IPS DF 6.9 (cell line): ENCODE measurements at regions not wholly inside any gene's neighbourhood (a gene's known extent, or its start where the extent isn't known, plus 50 kb on each side); places are given as distances from the start of the nearest gene placed in this dataset.

Experiments used
- DNase-seq: peaks from one replicate; pipeline ENCODE4 v3.0.0-alpha.2; 2013; ENCODE audit warnings: low read depth, low spot score
- H3K27ac ChIP-seq: one replicate; pipeline ENCODE4 v1.5.1; 2013; ENCODE audit warnings: low read length, control low read depth
- H3K27me3 ChIP-seq: 2 replicates; pipeline ENCODE4 v1.6.1; 2013; ENCODE audit warnings: mild to moderate bottlenecking, low read length; ENCODE audit not compliant: control insufficient read depth, insufficient read depth
- H3K36me3 ChIP-seq: 2 replicates; pipeline ENCODE4 v1.6.1; 2013; ENCODE audit warnings: low read length; ENCODE audit not compliant: control insufficient read depth, insufficient read depth
- H3K4me1 ChIP-seq: 2 replicates; pipeline ENCODE4 v1.6.1; 2013; ENCODE audit warnings: low read length; ENCODE audit not compliant: control insufficient read depth, insufficient read depth
- H3K4me3 ChIP-seq: 2 replicates; pipeline ENCODE4 v1.5.1; 2013; ENCODE audit warnings: mild to moderate bottlenecking, low read length
- H3K9me3 ChIP-seq: 2 replicates; pipeline ENCODE4 v1.6.1; 2013; ENCODE audit warnings: low read length, inconsistent platforms; ENCODE audit not compliant: control insufficient read depth, insufficient read depth
- whole genome bisulfite sequencing: extraction: QIAGEN DNeasy Blood & Tissue Kit; methylation state at CpG from one replicate; pipeline ENCODE4 v1.1.7; 2013; ENCODE audit warnings: mixed read lengths, missing lambda C conversion rate; ENCODE audit not compliant: insufficient read length, insufficient coverage; 5-methylcytosine and 5-hydroxymethylcytosine counted together

- no peaks in the 10 kb centered on the region for H3K9me3 ChIP-seq
- no peaks in the 10 kb centered on the region for H3K27me3 ChIP-seq
- peaks cover under 1% of the 10 kb centered on the region; the same call in 1 of the 2 replicates for H3K4me1 ChIP-seq
- H3K27ac ChIP-seq: no peak overlapping the region
- no CpG with 5 or more reads among the region's 3 CpGs for WGBS
- H3K36me3 ChIP-seq: no peaks in the 10 kb centered on the region
- H3K4me3 ChIP-seq: no peak overlapping the region
- DNase-seq: no peak
These were observed 182.9 kb upstream of the NFIA start for GRCh38 chr1:60899464-60899863.

GRCh38 chr1:60898987-60899386, 183.4 kb upstream of the NFIA start:
- H3K4me1 ChIP-seq: 0 out of 2 replicates have a peak, but pooled peaks cover 1% of the 10 kb centered on the region
- H3K36me3 ChIP-seq: no peaks in the 10 kb centered on the region

GRCh38 chr1:60898413-60898812, 183.9 kb upstream of the NFIA start:
- Histone ChIP-seq H3K4me1 (0 out of 2 replicates have a peak, but pooled peaks cover 1% of the 10 kb centered on the region), H3K27me3 (no peaks in the 10 kb centered on the region), H3K4me3 (no peak overlapping the region), H3K27ac (no peak overlapping the region), H3K9me3 (no peaks in the 10 kb centered on the region), H3K36me3 (no peaks in the 10 kb centered on the region)
- WGBS: no CpG with 5 or more reads among the region's 4 CpGs
- no peak for DNase-seq

More at GRCh38 chr1:60898987-60899386, 183.4 kb upstream of the NFIA start:
- no peak overlapping the region for H3K27ac ChIP-seq
- DNase-seq: no peak
- no peak overlapping the region for H3K4me3 ChIP-seq
- WGBS: no CpG with 5 or more reads among the region's 4 CpGs
- no peaks in the 10 kb centered on the region for H3K27me3 ChIP-seq
- no peaks in the 10 kb centered on the region for H3K9me3 ChIP-seq

GRCh38 chr1:60896701-60897363, 185.5 kb upstream of the NFIA start:
- no peak overlapping the region for H3K27ac ChIP-seq
- H3K4me1 ChIP-seq: 0 out of 2 replicates have a peak, but pooled peaks cover 1% of the 10 kb centered on the region
- no peaks in the 10 kb centered on the region for H3K9me3 ChIP-seq
- H3K36me3 ChIP-seq: no peaks in the 10 kb centered on the region
- H3K4me3 ChIP-seq: no peak overlapping the region
- no peaks in the 10 kb centered on the region for H3K27me3 ChIP-seq
- DNase-seq: no peak
- WGBS: no CpG with 5 or more reads among the region's 14 CpGs

GRCh38 chr1:60895701-60896100, 186.7 kb upstream of the NFIA start:
- no peak for DNase-seq
- H3K36me3 ChIP-seq: no peaks in the 10 kb centered on the region
- no peaks in the 10 kb centered on the region for H3K9me3 ChIP-seq
- 0 out of 2 replicates have a peak, but pooled peaks cover 1% of the 10 kb centered on the region for H3K4me1 ChIP-seq
- no CpG with 5 or more reads among the region's 3 CpGs for WGBS
- H3K4me3 ChIP-seq: no peak overlapping the region
- H3K27me3 ChIP-seq: no peaks in the 10 kb centered on the region
- no peak overlapping the region for H3K27ac ChIP-seq

GRCh38 chr1:60895252-60895651, 187.1 kb upstream of the NFIA start:
- no peak overlapping the region for H3K4me3 ChIP-seq
- no peaks in the 10 kb centered on the region for H3K27me3 ChIP-seq
- H3K27ac ChIP-seq: no peak overlapping the region
- no peaks in the 10 kb centered on the region for H3K36me3 ChIP-seq
- H3K9me3 ChIP-seq: no peaks in the 10 kb centered on the region
- DNase-seq: no peak
- WGBS: no CpG with 5 or more reads among the region's 6 CpGs
- 0 out of 2 replicates have a peak, but pooled peaks cover 1% of the 10 kb centered on the region for H3K4me1 ChIP-seq

- no peak for DNase-seq
- no peaks in the 10 kb centered on the region for H3K9me3 ChIP-seq
- H3K4me1 ChIP-seq: 0 out of 2 replicates have a peak, but pooled peaks cover 1% of the 10 kb centered on the region
- H3K4me3 ChIP-seq: no peak overlapping the region
- no peaks in the 10 kb centered on the region for H3K27me3 ChIP-seq
- H3K27ac ChIP-seq: no peak overlapping the region
- H3K36me3 ChIP-seq: no peaks in the 10 kb centered on the region
- no CpG with 5 or more reads among the region's 2 CpGs for WGBS
These were observed 187.6 kb upstream of the NFIA start for GRCh38 chr1:60894741-60895140.

- Histone ChIP-seq H3K36me3 (no peaks in the 10 kb centered on the region), H3K27ac (no peak overlapping the region), H3K4me1 (0 out of 2 replicates have a peak, but pooled peaks cover 1% of the 10 kb centered on the region), H3K27me3 (no peaks in the 10 kb centered on the region), H3K4me3 (no peak overlapping the region), H3K9me3 (no peaks in the 10 kb centered on the region)
- no peak for DNase-seq
- no CpG with 5 or more reads among the region's 3 CpGs for WGBS
These were observed 188.2 kb upstream of the NFIA start for GRCh38 chr1:60894130-60894529.

- no CpG with 5 or more reads among the region's 11 CpGs for WGBS
- Histone ChIP-seq H3K27ac (no peak overlapping the region), H3K27me3 (no peaks in the 10 kb centered on the region), H3K36me3 (no peaks in the 10 kb centered on the region), H3K4me1 (0 out of 2 replicates have a peak, but pooled peaks cover 1% of the 10 kb centered on the region), H3K4me3 (no peak overlapping the region), H3K9me3 (no peaks in the 10 kb centered on the region)
- no peak for DNase-seq
These were observed 189.0 kb upstream of the NFIA start for GRCh38 chr1:60893136-60893930.

GRCh38 chr1:60891765-60892164, 190.6 kb upstream of the NFIA start:
- DNase-seq: no peak
- Histone ChIP-seq H3K4me3 (no peak overlapping the region), H3K27ac (no peak overlapping the region), H3K27me3 (no peaks in the 10 kb centered on the region), H3K4me1 (0 out of 2 replicates have a peak, but pooled peaks cover 1% of the 10 kb centered on the region), H3K36me3 (no peaks in the 10 kb centered on the region), H3K9me3 (no peaks in the 10 kb centered on the region)
- WGBS: no CpG with 5 or more reads among the region's 3 CpGs
